Endothelial cell of umbilical vein (primary cell): ENCODE measurements at regions not wholly inside any gene's neighbourhood (a gene's known extent, or its start where the extent isn't known, plus 50 kb on each side); places are given as distances from the start of the nearest gene placed in this dataset.

Source experiments
- BruUV-seq: library from RNA; stranded (reverse); fragments of 400-500 nt; replicated peaks from 2 replicates; lab custom pipeline; 2021; lab: Mats Ljungman, UMichigan
- CTCF ChIA-PET: fragments of 300-600, 350-600 bp; sonication (Branson Sonifier 250); formaldehyde crosslinking; loops from one replicate; lab custom pipeline; 2021; ENCODE audit warnings: antibody characterized with exemption, inconsistent platforms; lab: Charles Lee
- POLR2A ChIA-PET: fragments of 300-600, 350-600 bp; sonication (Branson Sonifier 250); formaldehyde crosslinking; loops from one replicate; lab custom pipeline; 2021; ENCODE audit warnings: antibody characterized with exemption, inconsistent platforms; lab: Charles Lee
- DNase-seq: peaks from one replicate; pipeline ENCODE4 v3.0.0-alpha.2; 2011; ENCODE audit warnings: low read depth, low spot score
- FAIRE-seq: peaks from 2 replicates; lab custom pipeline; 2011; peaks lifted over from hg19 to GRCh38; lab: Jason Lieb, UNC
- H2AFZ ChIP-seq: 2 replicates; pipeline ENCODE4 v1.6.0; 2012; ENCODE audit warnings: low read depth, low read length, control low read depth, inconsistent platforms
- H3K27ac ChIP-seq: 2 replicates; pipeline ENCODE4 v1.5.1; 2011; ENCODE audit warnings: low read depth, mild to moderate bottlenecking, control low read depth, low read length, moderate library complexity; ENCODE audit not compliant: insufficient read depth
- H3K27me3 ChIP-seq, 2 experiments: 2 replicates each; pipeline versions ENCODE4 v1.6.0 to v1.6.1; 2011; ENCODE audit warnings: low read length in 2 of 2, mixed read lengths in 1 of 2; ENCODE audit not compliant: control insufficient read depth in 2 of 2, insufficient read depth in 2 of 2
- H3K36me3 ChIP-seq, 2 experiments: 2 replicates in 1 of 2; 3 replicates in 1 of 2; pipeline ENCODE4 v1.5.1; 2011; ENCODE audit warnings: low read length in 2 of 2, mild to moderate bottlenecking in 1 of 2, moderate library complexity in 1 of 2; ENCODE audit not compliant: control insufficient read depth in 2 of 2, insufficient read depth in 2 of 2; ENCODE audit errors: extremely low read depth in 1 of 2
- H3K4me1 ChIP-seq: 3 replicates; pipeline ENCODE4 v1.5.1; 2011; ENCODE audit warnings: mild to moderate bottlenecking, low read length; ENCODE audit not compliant: control insufficient read depth, insufficient read depth; ENCODE audit errors: extremely low read depth
- H3K4me2 ChIP-seq: 2 replicates; pipeline ENCODE4 v1.6.1; 2011; ENCODE audit warnings: low read length, control low read depth, mixed read lengths; ENCODE audit not compliant: insufficient read depth
- H3K4me3 ChIP-seq, 3 experiments: fragments of 200-600 bp in 1 of 3; sonication (generic), shearing (Covaris generic) in 1 of 3; replicated peaks in 1 of 3; 2 replicates each; pipeline ENCODE4 v1.5.1; 2011 to 2016; ENCODE audit warnings: control low read depth in 3 of 3, low read length in 3 of 3, mild to moderate bottlenecking in 2 of 3, inconsistent platforms in 1 of 3, low read depth in 1 of 3, moderate library complexity in 1 of 3; ENCODE audit not compliant: insufficient read depth in 1 of 3
- H3K79me2 ChIP-seq: 2 replicates; pipeline ENCODE4 v1.6.0; 2012; ENCODE audit warnings: low read length, inconsistent platforms; ENCODE audit not compliant: control insufficient read depth, insufficient read depth
- H3K9ac ChIP-seq: replicated peaks from 2 replicates; pipeline ENCODE3; 2011; ENCODE audit warnings: low read length, control low read depth; ENCODE audit not compliant: insufficient read depth; ENCODE audit errors: extremely low read depth
- H3K9me1 ChIP-seq: replicated peaks from 3 replicates; pipeline ENCODE4 v1.6.0; 2011; ENCODE audit warnings: mild to moderate bottlenecking, low read length; ENCODE audit not compliant: control insufficient read depth, insufficient read depth; ENCODE audit errors: extremely low read depth
- H3K9me3 ChIP-seq: replicated peaks from 2 replicates; pipeline ENCODE4 v1.5.1; 2012; ENCODE audit warnings: low read length, inconsistent platforms; ENCODE audit not compliant: control insufficient read depth, insufficient read depth
- H4K20me1 ChIP-seq: replicated peaks from 2 replicates; pipeline ENCODE3; 2011; ENCODE audit warnings: mild to moderate bottlenecking, low read length; ENCODE audit not compliant: control insufficient read depth, insufficient read depth; ENCODE audit errors: extremely low read depth
- EZH2 ChIP-seq: IDR thresholded peaks from 2 replicates; pipeline ENCODE4 v1.6.1; 2012; ENCODE audit warnings: borderline replicate concordance, low read depth, mild to moderate bottlenecking, moderate library complexity, low read length, inconsistent platforms; ENCODE audit not compliant: severe bottlenecking
- FOS ChIP-seq: IDR thresholded peaks from 2 replicates; pipeline ENCODE4 v1.6.1; 2011; ENCODE audit warnings: mild to moderate bottlenecking, low read length, moderate library complexity, borderline replicate concordance; ENCODE audit not compliant: insufficient read depth
- GATA2 ChIP-seq: IDR thresholded peaks from 2 replicates; pipeline ENCODE4 v1.7.0; 2011; ENCODE audit warnings: low read depth, mild to moderate bottlenecking, moderate library complexity, mixed read lengths, low read length; ENCODE audit not compliant: insufficient read length, insufficient read depth
- JUN ChIP-seq: IDR thresholded peaks from 2 replicates; pipeline ENCODE4 v1.6.1; 2011; ENCODE audit warnings: borderline replicate concordance, low read depth; ENCODE audit not compliant: insufficient read length, insufficient read depth
- MAX ChIP-seq: IDR thresholded peaks from 2 replicates; pipeline ENCODE4 v1.6.1; 2011; ENCODE audit not compliant: insufficient read depth, insufficient read length
- MYC ChIP-seq: IDR thresholded peaks from one replicate; pipeline ENCODE4 v1.6.1; 2011; ENCODE audit warnings: mild to moderate bottlenecking, low read depth, low read length
- POLR2A ChIP-seq: IDR thresholded peaks from 2 replicates; pipeline ENCODE4 v1.6.1; 2012; ENCODE audit warnings: low read depth, mild to moderate bottlenecking, control low read depth, low read length
- POLR2AphosphoS5 ChIP-seq: IDR thresholded peaks from 2 replicates; pipeline ENCODE4 v1.6.1; 2012; ENCODE audit warnings: low read depth, mild to moderate bottlenecking, control low read depth, low read length, moderate library complexity; ENCODE audit not compliant: insufficient read depth
- dilution Hi-C: fragments of 300-500 bp; cut with MboI; formaldehyde crosslinking; loops from one replicate; pipeline ENCODE4 v1.15.0; 2019; ENCODE audit warnings: low sequenced_read_pairs; ENCODE audit not compliant: extremely low pct_ligation_motif_present
- intact Hi-C: fragments of 100-400 bp; cut with micrococcal nuclease; formaldehyde crosslinking; loops from one replicate; pipeline ENCODE4 v1.10.0; 2022
- TF ChIP-seq, protein P1 (sequence below), 2 donors: IDR thresholded peaks; 1 replicate in 1 of 2; 2 replicates in 1 of 2; pipeline ENCODE4 v1.5.1; 2011; ENCODE audit warnings: low read length in 2 of 2, mild to moderate bottlenecking in 2 of 2, moderate library complexity in 2 of 2, control low read depth in 1 of 2, inconsistent platforms in 1 of 2, low read depth in 1 of 2; ENCODE audit not compliant: insufficient read depth in 1 of 2; ENCODE audit errors: extremely low read depth in 1 of 2

- H3K9me3 ChIP-seq: no peaks in the 10 kb centered on the region
- intact Hi-C loops: loop anchor here (1.0 to 10.0 kb wide), 2 partner anchors 9 to 529 kb away; partner anchors contain the start of gene ADSS2
- TF ChIP-seq MAX (no peak), POLR2AphosphoS5 (no peak), FOS (no peak), POLR2A (no peak), JUN (no peak), MYC (no peak), EZH2 (no peak), GATA2 (no peak)
- TF ChIP-seq, protein P1, sequence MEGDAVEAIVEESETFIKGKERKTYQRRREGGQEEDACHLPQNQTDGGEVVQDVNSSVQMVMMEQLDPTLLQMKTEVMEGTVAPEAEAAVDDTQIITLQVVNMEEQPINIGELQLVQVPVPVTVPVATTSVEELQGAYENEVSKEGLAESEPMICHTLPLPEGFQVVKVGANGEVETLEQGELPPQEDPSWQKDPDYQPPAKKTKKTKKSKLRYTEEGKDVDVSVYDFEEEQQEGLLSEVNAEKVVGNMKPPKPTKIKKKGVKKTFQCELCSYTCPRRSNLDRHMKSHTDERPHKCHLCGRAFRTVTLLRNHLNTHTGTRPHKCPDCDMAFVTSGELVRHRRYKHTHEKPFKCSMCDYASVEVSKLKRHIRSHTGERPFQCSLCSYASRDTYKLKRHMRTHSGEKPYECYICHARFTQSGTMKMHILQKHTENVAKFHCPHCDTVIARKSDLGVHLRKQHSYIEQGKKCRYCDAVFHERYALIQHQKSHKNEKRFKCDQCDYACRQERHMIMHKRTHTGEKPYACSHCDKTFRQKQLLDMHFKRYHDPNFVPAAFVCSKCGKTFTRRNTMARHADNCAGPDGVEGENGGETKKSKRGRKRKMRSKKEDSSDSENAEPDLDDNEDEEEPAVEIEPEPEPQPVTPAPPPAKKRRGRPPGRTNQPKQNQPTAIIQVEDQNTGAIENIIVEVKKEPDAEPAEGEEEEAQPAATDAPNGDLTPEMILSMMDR (IDR thresholded peaks at IDR 0.05; ENCODE audit: extremely low read depth in 1 of 2, insufficient read depth in 1 of 2, low read depth in 1 of 2, low read length in 2 of 2): no peak
- no peaks in the 10 kb centered on the region for H3K79me2 ChIP-seq
- no peaks in the 10 kb centered on the region for H3K9me1 ChIP-seq
- H3K4me2 ChIP-seq: peak overlapping the region; percentile 13
- peak overlapping the region; percentile 78 for H3K27ac ChIP-seq
- peaks cover 37% of the 10 kb centered on the region for H3K4me1 ChIP-seq
- H2AFZ ChIP-seq: peak overlapping the region; percentile 51
- dilution Hi-C loops: no loop called here
- DNase-seq: no peak
- CTCF ChIA-PET: interaction anchor here (1.0 to 3.4 kb wide), 4 partner anchors 9 to 346 kb away, joined by 3 to 11 read pairs (median 4); no protein-coding TSS in a partner anchor
- H3K36me3 ChIP-seq: no peaks in the 10 kb centered on the region
- TSS peak; percentile 71 for BruUV-seq
- H3K4me3 ChIP-seq: no peak overlapping the region
- H4K20me1 ChIP-seq: no peaks in the 10 kb centered on the region
- FAIRE-seq: peak; percentile 55
- POLR2A ChIA-PET: interaction anchor here (0.7 to 2.7 kb wide), 2 partner anchors 9 to 519 kb away, joined by 5 to 10 read pairs; no protein-coding TSS in a partner anchor
- H3K27me3 ChIP-seq: no peaks in the 10 kb centered on the region
- peak overlapping the region; percentile 74 for H3K9ac ChIP-seq
Measured at GRCh38 chr1:243926299-243926698, 76.3 kb upstream of the AKT3 start.
